HepG2 (cell line): ENCODE measurements at regions not wholly inside any gene's neighbourhood (a gene's known extent, or its start where the extent isn't known, plus 50 kb on each side); places are given as distances from the start of the nearest gene placed in this dataset.
A peak's percentile ranks its signal among the peaks of the same experiment; 100 is the strongest.

ENCODE experiments used
- ATAC-seq: fragments of 200-7000 bp; cut with Tn5 transposase; 3 replicates; pipeline ENCODE4 v1.9.1; 2020; ENCODE audit warnings: mild to moderate bottlenecking, moderate library complexity
- BruUV-seq: library from RNA; stranded (reverse); fragments of 400-500 nt; replicated peaks from 2 replicates; lab custom pipeline; 2021; lab: Mats Ljungman, UMichigan
- CTCF ChIA-PET: fragments of 300-600 bp; formaldehyde crosslinking; extraction: SDS; loops from one replicate; lab custom pipeline; 2021; ENCODE audit warnings: low total read pairs, inconsistent platforms, low intra/inter-chr PET ratio; lab: Yijun Ruan, JAX
- POLR2A ChIA-PET: fragments of 350-600 bp; sonication (Branson Sonifier 250); formaldehyde crosslinking; loops from one replicate; lab custom pipeline; 2020; ENCODE audit warnings: antibody characterized with exemption, inconsistent platforms; lab: Yijun Ruan, JAX
- DNase-seq: peaks from one replicate; pipeline ENCODE4 v3.0.0-alpha.2; 2015; ENCODE audit warnings: low spot score
- FAIRE-seq: peaks from 3 replicates; lab custom pipeline; 2011; peaks lifted over from hg19 to GRCh38; lab: Jason Lieb, UNC
- H2AFZ ChIP-seq: one replicate; pipeline ENCODE4 v1.6.1; 2011; ENCODE audit warnings: low read length, inconsistent platforms
- H3K27ac ChIP-seq: fragments of 300-600 bp; 3 replicates; pipeline ENCODE4 v1.8.0; 2011; ENCODE audit warnings: mixed run types, mild to moderate bottlenecking, mixed read lengths, low read length, inconsistent platforms; ENCODE audit not compliant: insufficient read depth; ENCODE audit errors: extremely low read length
- H3K27me3 ChIP-seq, 2 experiments: fragments of 200-600 bp in 1 of 2; 2 replicates in 1 of 2; 3 replicates in 1 of 2; pipeline versions ENCODE4 v1.6.0 to v1.8.0; 2011; ENCODE audit warnings: low read length in 2 of 2, mild to moderate bottlenecking in 2 of 2, moderate library complexity in 2 of 2, inconsistent platforms in 1 of 2; ENCODE audit not compliant: insufficient read depth in 2 of 2, control insufficient read depth in 1 of 2
- H3K36me3 ChIP-seq, 2 experiments: fragments of 200-600 bp in 1 of 2; replicated peaks in 1 of 2; 2 replicates in 1 of 2; 3 replicates in 1 of 2; pipeline versions ENCODE4 v1.5.1 to v1.8.0; 2011; ENCODE audit warnings: low read length in 2 of 2, inconsistent platforms in 1 of 2; ENCODE audit not compliant: insufficient read depth in 2 of 2, control insufficient read depth in 1 of 2
- H3K4me1 ChIP-seq: 2 replicates; pipeline ENCODE4 v1.5.1; 2012; ENCODE audit warnings: low read length, inconsistent platforms; ENCODE audit not compliant: insufficient read depth
- H3K4me2 ChIP-seq: 2 replicates; pipeline ENCODE4 v1.6.0; 2011; ENCODE audit warnings: low read depth, low read length, inconsistent platforms
- H3K4me3 ChIP-seq, 3 experiments: fragments of 200-600 bp in 1 of 3; sonication (generic), shearing (Covaris generic) in 1 of 3; replicated peaks in 1 of 3; 2 replicates each; pipeline ENCODE4 v1.5.1; 2011 to 2016; ENCODE audit warnings: low read length in 3 of 3, inconsistent platforms in 2 of 3, low read depth in 2 of 3, mild to moderate bottlenecking in 2 of 3, control low read depth in 1 of 3, mixed read lengths in 1 of 3; ENCODE audit not compliant: insufficient read depth in 1 of 3
- H3K79me2 ChIP-seq: one replicate; pipeline ENCODE4 v1.6.1; 2011; ENCODE audit warnings: low read length, inconsistent platforms; ENCODE audit not compliant: insufficient read depth
- H3K9ac ChIP-seq: 2 replicates; pipeline ENCODE4 v1.6.0; 2011; ENCODE audit warnings: mild to moderate bottlenecking, low read depth, low read length, inconsistent platforms; ENCODE audit not compliant: insufficient read depth
- H3K9me3 ChIP-seq: 2 replicates; pipeline ENCODE4 v1.5.1; 2012; ENCODE audit warnings: mild to moderate bottlenecking, low read length
- H4K20me1 ChIP-seq: 2 replicates; pipeline ENCODE4 v1.6.0; 2011; ENCODE audit warnings: inconsistent platforms, mild to moderate bottlenecking, low read length, moderate library complexity; ENCODE audit not compliant: insufficient read depth
- ARID5B ChIP-seq: IDR thresholded peaks from 2 replicates; pipeline ENCODE4 v1.4.0; 2020; ENCODE audit warnings: mild to moderate bottlenecking, missing genetic modification reagents
- E2F1 ChIP-seq: sonication (generic); formaldehyde crosslinking; IDR thresholded peaks from 2 replicates; pipeline ENCODE4 v1.5.0; 2020; ENCODE audit warnings: missing genetic modification reagents
- NCOR1 ChIP-seq: fragments of 200-600 bp; sonication (generic); IDR thresholded peaks from 2 replicates; pipeline ENCODE4 v1.7.0; 2017; ENCODE audit warnings: antibody characterized with exemption, low read length, borderline replicate concordance
- SP4 ChIP-seq: sonication (generic); formaldehyde crosslinking; IDR thresholded peaks from 2 replicates; pipeline ENCODE4 v1.8.1; 2023; ENCODE audit warnings: mild to moderate bottlenecking, missing genetic modification reagents
- ZFP82 ChIP-seq: sonication (generic); formaldehyde crosslinking; IDR thresholded peaks from 2 replicates; pipeline ENCODE4 v1.5.1; 2020; ENCODE audit warnings: mild to moderate bottlenecking, missing genetic modification reagents, borderline replicate concordance
- ZNF678 ChIP-seq: sonication (generic); formaldehyde crosslinking; IDR thresholded peaks from 2 replicates; pipeline ENCODE4 v1.4.0; 2020; ENCODE audit warnings: mild to moderate bottlenecking, missing genetic modification reagents
- ZNF747 ChIP-seq: sonication (generic); formaldehyde crosslinking; IDR thresholded peaks from 2 replicates; pipeline ENCODE4 v1.8.1; 2023; ENCODE audit warnings: missing genetic modification reagents, mild to moderate bottlenecking, borderline replicate concordance
- WGBS: methylation state at CpG from one replicate; pipeline ENCODE4 v1.1.6; 2017; ENCODE audit warnings: low lambda C conversion rate; 5-methylcytosine and 5-hydroxymethylcytosine counted together
- in situ Hi-C: cut with HindIII; loops from 2 replicates; pipeline ENCODE4 v1.10.0; 2017; ENCODE audit warnings: low pct_unique_long_range_greater_than_20kb; ENCODE audit not compliant: extremely low pct_ligation_motif_present
- intact Hi-C: fragments of 100-400 bp; cut with micrococcal nuclease; formaldehyde crosslinking; loops from one replicate; pipeline ENCODE4 v1.10.0; 2022; ENCODE audit not compliant: unreplicated experiment
- TF ChIP-seq, protein P1 (sequence below): sonication (generic); formaldehyde crosslinking; IDR thresholded peaks from 2 replicates; pipeline ENCODE4 v1.9.0; 2022; ENCODE audit warnings: missing genetic modification reagents, mild to moderate bottlenecking, borderline replicate concordance

GRCh38 chr6:225121-225721, 67.1 kb upstream of the DUSP22 start (continued):
- TF ChIP-seq ARID5B (CRISPR knock-in tag) (no peak), ZFP82 (CRISPR knock-in tag) (no peak), E2F1 (CRISPR knock-in tag) (no peak), ZNF747 (no peak), NCOR1 (no peak)

GRCh38 chr6:225907-226306, 66.4 kb upstream of the DUSP22 start:
- ChIA-PET CTCF (no interaction called here), POLR2A (interaction anchor here (1.4 to 1.5 kb wide), 2 partner anchors 9 to 67 kb away, joined by 3 to 4 read pairs; partner anchors contain the start of gene DUSP22)
- no TSS peak for BruUV-seq
- H3K4me2 ChIP-seq: no peak overlapping the region
- H3K27ac ChIP-seq: no peak overlapping the region
- no peaks in the 10 kb centered on the region for H3K79me2 ChIP-seq
- intact Hi-C loops (no loop called here), in situ Hi-C loops (no loop called here)
- DNase-seq: no peak
- peaks cover 37% of the 10 kb centered on the region for H3K4me1 ChIP-seq
- no peak for ATAC-seq
- H3K27me3 ChIP-seq: no peaks in the 10 kb centered on the region
- 93% methylated on average over 16 of the region's 17 CpGs for WGBS
- H2AFZ ChIP-seq: no peak overlapping the region
- H3K4me3 ChIP-seq: no peak overlapping the region
- no peaks in the 10 kb centered on the region for H3K36me3 ChIP-seq
- FAIRE-seq: no peak
- TF ChIP-seq ZNF678 (CRISPR knock-in tag) (no peak), SP4 (CRISPR knock-in tag) (0 out of 2 replicates have a peak, but pooled peaks have one; percentile 5)
- TF ChIP-seq, protein P1, sequence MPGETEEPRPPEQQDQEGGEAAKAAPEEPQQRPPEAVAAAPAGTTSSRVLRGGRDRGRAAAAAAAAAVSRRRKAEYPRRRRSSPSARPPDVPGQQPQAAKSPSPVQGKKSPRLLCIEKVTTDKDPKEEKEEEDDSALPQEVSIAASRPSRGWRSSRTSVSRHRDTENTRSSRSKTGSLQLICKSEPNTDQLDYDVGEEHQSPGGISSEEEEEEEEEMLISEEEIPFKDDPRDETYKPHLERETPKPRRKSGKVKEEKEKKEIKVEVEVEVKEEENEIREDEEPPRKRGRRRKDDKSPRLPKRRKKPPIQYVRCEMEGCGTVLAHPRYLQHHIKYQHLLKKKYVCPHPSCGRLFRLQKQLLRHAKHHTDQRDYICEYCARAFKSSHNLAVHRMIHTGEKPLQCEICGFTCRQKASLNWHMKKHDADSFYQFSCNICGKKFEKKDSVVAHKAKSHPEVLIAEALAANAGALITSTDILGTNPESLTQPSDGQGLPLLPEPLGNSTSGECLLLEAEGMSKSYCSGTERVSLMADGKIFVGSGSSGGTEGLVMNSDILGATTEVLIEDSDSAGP (CRISPR knock-in tag): 0 out of 2 replicates have a peak, but pooled peaks have one; percentile 34
- H4K20me1 ChIP-seq: no peaks in the 10 kb centered on the region
- no peak overlapping the region for H3K9ac ChIP-seq
- H3K9me3 ChIP-seq: peaks cover 6% of the 10 kb centered on the region; the same call in 1 of the 2 replicates
